ENCODE measurements at regions not wholly inside any gene's neighbourhood (a gene's known extent, or its start where the extent isn't known, plus 50 kb on each side); places are given as distances from the start of the nearest gene placed in this dataset.

- H3K27ac ChIP-seq = no peak overlapping the region
- TF ChIP-seq, protein P1, sequence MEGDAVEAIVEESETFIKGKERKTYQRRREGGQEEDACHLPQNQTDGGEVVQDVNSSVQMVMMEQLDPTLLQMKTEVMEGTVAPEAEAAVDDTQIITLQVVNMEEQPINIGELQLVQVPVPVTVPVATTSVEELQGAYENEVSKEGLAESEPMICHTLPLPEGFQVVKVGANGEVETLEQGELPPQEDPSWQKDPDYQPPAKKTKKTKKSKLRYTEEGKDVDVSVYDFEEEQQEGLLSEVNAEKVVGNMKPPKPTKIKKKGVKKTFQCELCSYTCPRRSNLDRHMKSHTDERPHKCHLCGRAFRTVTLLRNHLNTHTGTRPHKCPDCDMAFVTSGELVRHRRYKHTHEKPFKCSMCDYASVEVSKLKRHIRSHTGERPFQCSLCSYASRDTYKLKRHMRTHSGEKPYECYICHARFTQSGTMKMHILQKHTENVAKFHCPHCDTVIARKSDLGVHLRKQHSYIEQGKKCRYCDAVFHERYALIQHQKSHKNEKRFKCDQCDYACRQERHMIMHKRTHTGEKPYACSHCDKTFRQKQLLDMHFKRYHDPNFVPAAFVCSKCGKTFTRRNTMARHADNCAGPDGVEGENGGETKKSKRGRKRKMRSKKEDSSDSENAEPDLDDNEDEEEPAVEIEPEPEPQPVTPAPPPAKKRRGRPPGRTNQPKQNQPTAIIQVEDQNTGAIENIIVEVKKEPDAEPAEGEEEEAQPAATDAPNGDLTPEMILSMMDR (IDR thresholded peaks at IDR 0.05) = no peak
- no peaks in the 10 kb centered on the region for H3K36me3 ChIP-seq
- H3K4me3 ChIP-seq = no peak overlapping the region
- H3K9me3 ChIP-seq = no peaks in the 10 kb centered on the region
- peaks cover 0 to 7% (median 0%) of the 10 kb centered on the region in 4 donors for H3K4me1 ChIP-seq
- H3K27me3 ChIP-seq = no peaks in the 10 kb centered on the region
- no peak for DNase-seq
- intact Hi-C loops (cut with DNase I; ENCODE audit: low total_unique reads) = no loop called here
Measured at GRCh38 chr4:136749989-136750388, 782.3 kb downstream of the PCDH18 start.

DNA sequence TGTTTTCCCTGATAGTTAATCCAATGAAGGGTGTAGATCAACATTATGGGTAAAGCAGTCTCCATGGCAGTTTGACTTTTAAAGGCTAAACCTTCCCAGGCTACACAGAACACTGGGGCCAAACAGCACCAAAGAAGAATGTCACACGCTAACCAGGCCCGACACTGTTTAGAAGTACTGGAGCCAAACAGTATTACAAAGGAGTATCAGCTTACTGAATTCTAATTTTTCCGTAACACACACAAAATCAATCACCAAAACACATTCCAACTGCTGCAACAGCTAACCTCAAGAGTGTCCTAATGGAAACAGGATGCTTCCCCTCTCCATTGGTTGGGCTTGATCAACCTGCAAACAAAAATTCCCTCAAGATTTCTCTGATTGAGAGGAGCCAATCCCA, 783.5 kb downstream of the PCDH18 start:
- no peak for DNase-seq
- no peak overlapping the region for H3K4me3 ChIP-seq
- no peaks in the 10 kb centered on the region for H3K27me3 ChIP-seq
- no peaks in the 10 kb centered on the region for H3K9me3 ChIP-seq
- H3K36me3 ChIP-seq = no peaks in the 10 kb centered on the region
- intact Hi-C loops (cut with DNase I; ENCODE audit: low total_unique reads) = no loop called here
- TF ChIP-seq, protein P1 (IDR thresholded peaks at IDR 0.05) = no peak
- H3K4me1 ChIP-seq = peaks cover 0 to 7% (median 0%) of the 10 kb centered on the region in 4 donors
- no peak overlapping the region for H3K27ac ChIP-seq

DNA sequence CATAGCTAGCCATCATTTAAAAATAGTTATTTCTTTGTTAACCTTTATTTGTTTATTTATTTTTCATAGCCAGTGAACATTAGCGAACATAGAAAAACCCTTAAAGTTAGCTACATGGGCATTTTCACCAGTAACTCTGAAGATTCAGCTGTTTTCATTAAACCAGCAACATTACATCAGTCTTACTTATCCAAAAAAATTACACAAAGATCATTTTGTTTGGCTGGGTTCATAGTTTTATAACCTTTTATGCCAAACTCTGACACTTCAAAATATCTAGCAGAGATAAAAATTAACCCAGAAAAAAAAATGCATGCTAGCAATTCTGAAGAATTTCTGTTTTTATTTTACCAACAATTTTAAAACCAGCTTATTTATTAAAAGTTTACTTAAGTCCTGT, 784.1 kb downstream of the PCDH18 start:
- no peak for DNase-seq
- H3K4me3 ChIP-seq = no peak overlapping the region
- no peak overlapping the region for H3K27ac ChIP-seq
- peaks cover 0 to 7% (median 0%) of the 10 kb centered on the region in 4 donors for H3K4me1 ChIP-seq
- H3K27me3 ChIP-seq = no peaks in the 10 kb centered on the region
- intact Hi-C loops (cut with DNase I; ENCODE audit: low total_unique reads) = no loop called here
- no peaks in the 10 kb centered on the region for H3K36me3 ChIP-seq
- TF ChIP-seq, protein P1 (IDR thresholded peaks at IDR 0.05) = no peak
- no peaks in the 10 kb centered on the region for H3K9me3 ChIP-seq

DNA sequence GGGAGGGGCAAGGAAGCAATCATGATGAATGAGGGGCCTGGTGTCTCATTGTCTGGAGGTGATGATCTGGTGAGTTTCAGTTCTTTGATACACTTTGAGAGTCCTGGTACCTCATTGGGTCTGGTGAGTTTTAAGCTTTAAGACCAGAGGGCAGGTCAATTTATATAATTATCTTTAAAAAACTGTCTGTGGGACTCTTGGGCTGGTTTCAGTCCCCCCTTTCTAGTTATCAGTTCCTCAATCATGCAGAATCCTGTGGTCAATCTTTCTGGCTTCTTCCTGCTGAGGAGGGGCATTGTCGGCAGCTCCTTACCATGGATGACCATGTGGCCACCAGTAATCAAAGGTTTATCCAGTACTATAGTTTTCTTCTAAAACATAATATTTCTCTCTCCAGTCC, 789.1 kb downstream of the PCDH18 start:
- Histone ChIP-seq H3K9me3 (no peaks in the 10 kb centered on the region), H3K36me3 (no peaks in the 10 kb centered on the region), H3K4me3 (no peak overlapping the region), H3K4me1 (peaks cover 0 to 6% (median 0%) of the 10 kb centered on the region in 4 donors), H3K27ac (no peak overlapping the region), H3K27me3 (no peaks in the 10 kb centered on the region)
- TF ChIP-seq, protein P1 (IDR thresholded peaks at IDR 0.05) = no peak
- no peak for DNase-seq
- intact Hi-C loops (cut with DNase I; ENCODE audit: low total_unique reads) = no loop called here

GRCh38 chr4:136742333-136742732, 790.0 kb downstream of the PCDH18 start:
- no peak overlapping the region for H3K4me3 ChIP-seq
- H3K4me1 ChIP-seq = no peaks in the 10 kb centered on the region
- no peak overlapping the region for H3K27ac ChIP-seq
- no peak for DNase-seq
- TF ChIP-seq, protein P1 (IDR thresholded peaks at IDR 0.05) = no peak
- no peaks in the 10 kb centered on the region for H3K9me3 ChIP-seq
- H3K27me3 ChIP-seq = no peaks in the 10 kb centered on the region
- no peaks in the 10 kb centered on the region for H3K36me3 ChIP-seq
- intact Hi-C loops (cut with DNase I; ENCODE audit: low total_unique reads) = no loop called here

- Histone ChIP-seq H3K36me3 (no peaks in the 10 kb centered on the region), H3K4me3 (no peak overlapping the region)
- TF ChIP-seq, protein P1 (IDR thresholded peaks at IDR 0.05) = no peak
Measured at GRCh38 chr4:136741468-136741867, 790.8 kb downstream of the PCDH18 start.

More at GRCh38 chr4:136741468-136741867, 790.8 kb downstream of the PCDH18 start:
- Histone ChIP-seq H3K4me1 (no peaks in the 10 kb centered on the region), H3K9me3 (no peaks in the 10 kb centered on the region), H3K27ac (no peak overlapping the region), H3K27me3 (no peaks in the 10 kb centered on the region)
- intact Hi-C loops (cut with DNase I; ENCODE audit: low total_unique reads) = no loop called here
- no peak for DNase-seq

Data from tibial artery (tissue), 4 donors.